ENCODE measurements at regions not wholly inside any gene's neighbourhood (a gene's known extent, or its start where the extent isn't known, plus 50 kb on each side); places are given as distances from the start of the nearest gene placed in this dataset.

GRCh38 chr3:193987186-193987585, 148.8 kb upstream of the HES1 start:
- Histone ChIP-seq H3K36me3 (no peaks in the 10 kb centered on the region), H3K4me3 (no peak overlapping the region), H3K27ac (no peak overlapping the region), H3K4me1 (peaks cover 0 to 7% (median 0%) of the 10 kb centered on the region in 4 donors), H3K9me3 (no peaks in the 10 kb centered on the region), H3K27me3 (no peaks in the 10 kb centered on the region)
- TF ChIP-seq, protein P1, sequence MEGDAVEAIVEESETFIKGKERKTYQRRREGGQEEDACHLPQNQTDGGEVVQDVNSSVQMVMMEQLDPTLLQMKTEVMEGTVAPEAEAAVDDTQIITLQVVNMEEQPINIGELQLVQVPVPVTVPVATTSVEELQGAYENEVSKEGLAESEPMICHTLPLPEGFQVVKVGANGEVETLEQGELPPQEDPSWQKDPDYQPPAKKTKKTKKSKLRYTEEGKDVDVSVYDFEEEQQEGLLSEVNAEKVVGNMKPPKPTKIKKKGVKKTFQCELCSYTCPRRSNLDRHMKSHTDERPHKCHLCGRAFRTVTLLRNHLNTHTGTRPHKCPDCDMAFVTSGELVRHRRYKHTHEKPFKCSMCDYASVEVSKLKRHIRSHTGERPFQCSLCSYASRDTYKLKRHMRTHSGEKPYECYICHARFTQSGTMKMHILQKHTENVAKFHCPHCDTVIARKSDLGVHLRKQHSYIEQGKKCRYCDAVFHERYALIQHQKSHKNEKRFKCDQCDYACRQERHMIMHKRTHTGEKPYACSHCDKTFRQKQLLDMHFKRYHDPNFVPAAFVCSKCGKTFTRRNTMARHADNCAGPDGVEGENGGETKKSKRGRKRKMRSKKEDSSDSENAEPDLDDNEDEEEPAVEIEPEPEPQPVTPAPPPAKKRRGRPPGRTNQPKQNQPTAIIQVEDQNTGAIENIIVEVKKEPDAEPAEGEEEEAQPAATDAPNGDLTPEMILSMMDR (IDR thresholded peaks at IDR 0.05): no peak
- no peak for TF ChIP-seq POLR2A (IDR thresholded peaks at IDR 0.05)
- no peak for DNase-seq

- Histone ChIP-seq H3K9me3 (no peaks in the 10 kb centered on the region), H3K27ac (no peak overlapping the region)
These were observed 146.8 kb upstream of the HES1 start for GRCh38 chr3:193989186-193989585.

GRCh38 chr3:193991666-193992424, 144.1 kb upstream of the HES1 start:
- H3K4me1 ChIP-seq: peaks cover 0 to 8% (median 0%) of the 10 kb centered on the region in 4 donors
- H3K4me3 ChIP-seq: no peak overlapping the region
- H3K36me3 ChIP-seq: no peaks in the 10 kb centered on the region
- H3K27me3 ChIP-seq: no peaks in the 10 kb centered on the region
- no peak for DNase-seq
- H3K9me3 ChIP-seq: no peaks in the 10 kb centered on the region
- no peak for TF ChIP-seq POLR2A (IDR thresholded peaks at IDR 0.05)
- TF ChIP-seq, protein P1 (IDR thresholded peaks at IDR 0.05): no peak
- no peak overlapping the region for H3K27ac ChIP-seq

More at GRCh38 chr3:193989186-193989585, 146.8 kb upstream of the HES1 start:
- H3K4me3 ChIP-seq: no peak overlapping the region
- TF ChIP-seq, protein P1 (IDR thresholded peaks at IDR 0.05): no peak
- no peak for TF ChIP-seq POLR2A (IDR thresholded peaks at IDR 0.05)
- no peaks in the 10 kb centered on the region for H3K27me3 ChIP-seq
- no peak for DNase-seq
- no peaks in the 10 kb centered on the region for H3K4me1 ChIP-seq
- H3K36me3 ChIP-seq: no peaks in the 10 kb centered on the region

DNA sequence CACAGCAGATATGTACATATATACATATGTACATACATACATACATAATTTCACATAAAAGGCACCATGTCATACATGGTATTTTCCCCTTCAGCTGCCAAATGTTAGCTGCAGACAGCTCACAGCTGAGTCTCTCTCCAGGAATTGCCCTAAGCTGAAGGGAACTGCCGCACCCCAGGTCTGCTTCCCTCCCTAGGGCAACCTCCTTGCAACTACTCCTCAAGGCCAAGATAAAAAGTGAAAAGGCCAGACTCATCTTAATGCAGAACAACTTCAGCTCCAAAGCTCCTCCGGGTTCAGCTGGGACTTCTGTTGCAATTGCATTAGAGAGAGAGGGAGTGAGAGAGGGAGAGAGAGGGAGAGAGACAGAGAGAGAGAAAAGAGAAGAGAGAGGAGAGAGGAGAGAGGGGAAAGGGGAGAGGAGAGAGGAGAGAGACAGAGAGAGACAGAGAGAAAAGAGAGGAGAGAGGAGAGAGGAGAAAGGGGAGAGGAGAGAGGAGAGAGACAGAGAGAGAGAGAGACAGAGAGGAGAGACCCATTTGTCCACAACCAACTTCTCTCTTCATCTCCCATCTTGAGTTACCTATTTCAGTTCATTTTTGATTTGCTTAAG, 143.4 kb upstream of the HES1 start:
- Histone ChIP-seq H3K27me3 (no peaks in the 10 kb centered on the region), H3K9me3 (no peaks in the 10 kb centered on the region), H3K36me3 (no peaks in the 10 kb centered on the region), H3K27ac (no peak overlapping the region), H3K4me3 (no peak overlapping the region), H3K4me1 (peaks cover 0 to 15% (median 0%) of the 10 kb centered on the region in 4 donors)
- DNase-seq: no peak
- TF ChIP-seq POLR2A (IDR thresholded peaks at IDR 0.05): no peak
- TF ChIP-seq, protein P1 (IDR thresholded peaks at IDR 0.05): no peak

GRCh38 chr3:193996221-193996620, 139.7 kb upstream of the HES1 start:
- Histone ChIP-seq H3K36me3 (no peaks in the 10 kb centered on the region), H3K4me3 (no peak overlapping the region), H3K9me3 (no peaks in the 10 kb centered on the region), H3K4me1 (peaks cover 0 to 18% (median 0%) of the 10 kb centered on the region in 4 donors), H3K27me3 (no peaks in the 10 kb centered on the region), H3K27ac (no peak overlapping the region)
- no peak for DNase-seq
- TF ChIP-seq, protein P1 (IDR thresholded peaks at IDR 0.05): no peak
- TF ChIP-seq POLR2A (IDR thresholded peaks at IDR 0.05): no peak
